Activated CD4-positive, alpha-beta T cell treated with anti-CD3 and anti-CD28 coated beads for 1 hour (primary cell): ENCODE measurements at regions not wholly inside any gene's neighbourhood (a gene's known extent, or its start where the extent isn't known, plus 50 kb on each side); places are given as distances from the start of the nearest gene placed in this dataset.

ENCODE experiments used
- DNase-seq: peaks from one replicate; pipeline ENCODE4 v3.0.0-alpha.2; 2020

GRCh38 chr20:57794600-57795341, 85.0 kb upstream of the PMEPA1 start:
- no peak for DNase-seq

GRCh38 chr20:57794036-57794435, 84.2 kb upstream of the PMEPA1 start:
- no peak for DNase-seq

GRCh38 chr20:57793421-57793820, 83.6 kb upstream of the PMEPA1 start:
- no peak for DNase-seq

GRCh38 chr20:57792386-57793080, 82.7 kb upstream of the PMEPA1 start:
- DNase-seq, result no peak

- no peak for DNase-seq
Measured at GRCh38 chr20:57791966-57792365, 82.2 kb upstream of the PMEPA1 start.

GRCh38 chr20:57791178-57791962, 81.6 kb upstream of the PMEPA1 start:
- DNase-seq, result no peak

- no peak for DNase-seq
Measured at GRCh38 chr20:57790176-57790575, 80.4 kb upstream of the PMEPA1 start.

- DNase-seq, result no peak
Measured at GRCh38 chr20:57788936-57789613, 79.3 kb upstream of the PMEPA1 start.

GRCh38 chr20:57787990-57788781, 78.4 kb upstream of the PMEPA1 start:
- no peak for DNase-seq

- DNase-seq, result no peak
Measured at GRCh38 chr20:57787151-57787989, 77.6 kb upstream of the PMEPA1 start.

GRCh38 chr20:57786304-57786932, 76.6 kb upstream of the PMEPA1 start:
- DNase-seq, result no peak

GRCh38 chr20:57785720-57786119, 75.9 kb upstream of the PMEPA1 start:
- no peak for DNase-seq

GRCh38 chr20:57785061-57785460, 75.2 kb upstream of the PMEPA1 start:
- no peak for DNase-seq

GRCh38 chr20:57783956-57784837, 74.4 kb upstream of the PMEPA1 start:
- no peak for DNase-seq

GRCh38 chr20:57783196-57783595, 73.4 kb upstream of the PMEPA1 start:
- no peak for DNase-seq

GRCh38 chr20:57782631-57783041, 72.8 kb upstream of the PMEPA1 start:
- no peak for DNase-seq

- DNase-seq, result no peak
Measured at GRCh38 chr20:57781901-57782300, 72.1 kb upstream of the PMEPA1 start.

GRCh38 chr20:57780906-57781305, 71.1 kb upstream of the PMEPA1 start:
- no peak for DNase-seq

GRCh38 chr20:57780398-57780797, 70.6 kb upstream of the PMEPA1 start:
- no peak for DNase-seq
